Osteoblast (primary cell): ENCODE measurements at regions not wholly inside any gene's neighbourhood (a gene's known extent, or its start where the extent isn't known, plus 50 kb on each side); places are given as distances from the start of the nearest gene placed in this dataset.

Experiments used
- DNase-seq: peaks from one replicate; pipeline ENCODE4 v3.0.0; 2011; ENCODE audit warnings: low spot score, mixed read lengths; ENCODE audit not compliant: insufficient read length; ENCODE audit errors: missing footprints
- H2AFZ ChIP-seq: 2 replicates; pipeline ENCODE4 v1.6.0; 2011; ENCODE audit warnings: mild to moderate bottlenecking, low read length
- H3K27ac ChIP-seq: 2 replicates; pipeline ENCODE4 v1.5.1; 2011; ENCODE audit warnings: mild to moderate bottlenecking, low read depth, low read length, moderate library complexity
- H3K27me3 ChIP-seq: 2 replicates; pipeline ENCODE4 v1.6.0; 2012; ENCODE audit warnings: mild to moderate bottlenecking, control low read depth, inconsistent platforms, low read length, moderate library complexity; ENCODE audit not compliant: insufficient read depth
- H3K36me3 ChIP-seq: 2 replicates; pipeline ENCODE4 v1.5.1; 2011; ENCODE audit warnings: mild to moderate bottlenecking, low read length, control low read depth, moderate library complexity; ENCODE audit not compliant: insufficient read depth
- H3K4me1 ChIP-seq: 2 replicates; pipeline ENCODE4 v1.5.1; 2011; ENCODE audit warnings: mild to moderate bottlenecking, low read length, control low read depth, moderate library complexity; ENCODE audit not compliant: insufficient read depth
- H3K4me2 ChIP-seq: 2 replicates; pipeline ENCODE4 v1.6.0; 2011; ENCODE audit warnings: mild to moderate bottlenecking, low read length; ENCODE audit not compliant: insufficient read depth
- H3K4me3 ChIP-seq: fragments of 200-600 bp; sonication (generic); 3 replicates; pipeline ENCODE4 v1.5.1; 2012; ENCODE audit warnings: mild to moderate bottlenecking, low read length, inconsistent platforms; ENCODE audit not compliant: insufficient read depth
- H3K79me2 ChIP-seq: 2 replicates; pipeline ENCODE4 v1.6.0; 2012; ENCODE audit warnings: mild to moderate bottlenecking, low read length, control low read depth, inconsistent platforms; ENCODE audit not compliant: insufficient read depth
- H3K9me3 ChIP-seq: 2 replicates; pipeline ENCODE4 v1.5.1; 2011; ENCODE audit warnings: low read depth, low read length, control low read depth
- H4K20me1 ChIP-seq: 2 replicates; pipeline ENCODE4 v1.6.0; 2012; ENCODE audit warnings: mild to moderate bottlenecking, low read length, control low read depth; ENCODE audit not compliant: insufficient read depth
- CTCF ChIP-seq: IDR thresholded peaks from 2 replicates; pipeline ENCODE4 v1.5.1; 2011; ENCODE audit warnings: mild to moderate bottlenecking, low read depth, low read length, moderate library complexity; ENCODE audit errors: extremely low read depth

- Histone ChIP-seq H3K36me3 (no peaks in the 10 kb centered on the region), H3K9me3 (no peaks in the 10 kb centered on the region), H3K79me2 (no peaks in the 10 kb centered on the region), H3K4me1 (no peaks in the 10 kb centered on the region), H3K27ac (no peak overlapping the region), H4K20me1 (no peaks in the 10 kb centered on the region), H3K4me3 (no peak overlapping the region), H2AFZ (no peak overlapping the region), H3K4me2 (no peak overlapping the region), H3K27me3 (no peaks in the 10 kb centered on the region)
- TF ChIP-seq CTCF: no peak
- no peak for DNase-seq
Measured at GRCh38 chr9:1362845-1363244, 312.7 kb downstream of the DMRT2 start.

GRCh38 chr9:1366276-1366675, 316.1 kb downstream of the DMRT2 start:
- H2AFZ ChIP-seq: no peak overlapping the region
- no peaks in the 10 kb centered on the region for H3K4me1 ChIP-seq
- H3K36me3 ChIP-seq: no peaks in the 10 kb centered on the region
- H3K4me2 ChIP-seq: no peak overlapping the region
- H4K20me1 ChIP-seq: no peaks in the 10 kb centered on the region
- H3K4me3 ChIP-seq: no peak overlapping the region
- DNase-seq: no peak
- H3K79me2 ChIP-seq: no peaks in the 10 kb centered on the region
- no peak for TF ChIP-seq CTCF
- H3K27ac ChIP-seq: no peak overlapping the region
- H3K9me3 ChIP-seq: no peaks in the 10 kb centered on the region
- no peaks in the 10 kb centered on the region for H3K27me3 ChIP-seq

GRCh38 chr9:1369297-1369696, 319.1 kb downstream of the DMRT2 start:
- Histone ChIP-seq H3K9me3 (no peaks in the 10 kb centered on the region), H3K79me2 (no peaks in the 10 kb centered on the region), H2AFZ (no peak overlapping the region), H4K20me1 (no peaks in the 10 kb centered on the region), H3K4me1 (no peaks in the 10 kb centered on the region), H3K4me3 (no peak overlapping the region), H3K36me3 (no peaks in the 10 kb centered on the region), H3K4me2 (no peak overlapping the region), H3K27ac (no peak overlapping the region), H3K27me3 (no peaks in the 10 kb centered on the region)
- no peak for TF ChIP-seq CTCF
- DNase-seq: no peak

- no peak for TF ChIP-seq CTCF
Measured at GRCh38 chr9:1373445-1373844, 323.3 kb downstream of the DMRT2 start.

More at GRCh38 chr9:1373445-1373844, 323.3 kb downstream of the DMRT2 start:
- H3K36me3 ChIP-seq: no peaks in the 10 kb centered on the region
- H3K9me3 ChIP-seq: no peaks in the 10 kb centered on the region
- H3K4me1 ChIP-seq: no peaks in the 10 kb centered on the region
- H3K27ac ChIP-seq: no peak overlapping the region
- H3K4me3 ChIP-seq: no peak overlapping the region
- no peak overlapping the region for H2AFZ ChIP-seq
- no peaks in the 10 kb centered on the region for H3K27me3 ChIP-seq
- no peaks in the 10 kb centered on the region for H4K20me1 ChIP-seq
- no peak for DNase-seq
- no peak overlapping the region for H3K4me2 ChIP-seq
- H3K79me2 ChIP-seq: no peaks in the 10 kb centered on the region
